IPS-NIHi7 (cell line): ENCODE measurements at regions not wholly inside any gene's neighbourhood (a gene's known extent, or its start where the extent isn't known, plus 50 kb on each side); places are given as distances from the start of the nearest gene placed in this dataset.
A peak's percentile ranks its signal among the peaks of the same experiment; 100 is the strongest.
"Not testable (repeated sequence)": the region's sequence is repeated elsewhere in the genome, so short reads cannot be mapped to it uniquely, and the experiment has no call there.

ENCODE experiments used
- DNase-seq: peaks from one replicate; pipeline ENCODE4 v3.0.0; 2012; ENCODE audit warnings: mixed read lengths; ENCODE audit errors: extremely low spot score

GRCh38 chr10:28991333-28992270, 297.3 kb upstream of the LYZL1 start:
- peak; percentile 63 for DNase-seq

- DNase-seq = no peak
Measured at GRCh38 chr10:28993056-28993455, 295.8 kb upstream of the LYZL1 start.

- no peak for DNase-seq
Measured at GRCh38 chr10:28993861-28994260, 295.0 kb upstream of the LYZL1 start.

- not testable (repeated sequence) for DNase-seq
Measured at GRCh38 chr10:28994802-28995201, 294.1 kb upstream of the LYZL1 start.

GRCh38 chr10:28995497-28995896, 293.4 kb upstream of the LYZL1 start:
- no peak for DNase-seq

GRCh38 chr10:28996345-28996744, 292.5 kb upstream of the LYZL1 start:
- DNase-seq = no peak

GRCh38 chr10:28996947-28997551, 291.8 kb upstream of the LYZL1 start:
- DNase-seq = no peak

- no peak for DNase-seq
Measured at GRCh38 chr10:28997734-28998133, 291.1 kb upstream of the LYZL1 start.

GRCh38 chr10:29001801-29002200, 287.1 kb upstream of the LYZL1 start:
- DNase-seq = no peak

- not testable (repeated sequence) for DNase-seq
Measured at GRCh38 chr10:29003014-29003413, 285.9 kb upstream of the LYZL1 start.

GRCh38 chr10:29005988-29006387, 282.9 kb upstream of the LYZL1 start:
- DNase-seq = no peak

GRCh38 chr10:29007370-29007747, 281.5 kb upstream of the LYZL1 start:
- no peak for DNase-seq

- DNase-seq = no peak
Measured at GRCh38 chr10:29007748-29008610, 280.9 kb upstream of the LYZL1 start.

GRCh38 chr10:29009464-29009863, 279.4 kb upstream of the LYZL1 start:
- no peak for DNase-seq

GRCh38 chr10:29011516-29011915, 277.4 kb upstream of the LYZL1 start:
- DNase-seq = no peak

GRCh38 chr10:29012926-29013554, 275.8 kb upstream of the LYZL1 start:
- DNase-seq = no peak

GRCh38 chr10:29021591-29021990, 267.3 kb upstream of the LYZL1 start:
- DNase-seq = no peak

GRCh38 chr10:29022513-29022912, 266.4 kb upstream of the LYZL1 start:
- peak; percentile 22 for DNase-seq

- no peak for DNase-seq
Measured at GRCh38 chr10:29023678-29024077, 265.2 kb upstream of the LYZL1 start.

- DNase-seq = peak; percentile 64
Measured at GRCh38 chr10:29026065-29026797, 262.6 kb upstream of the LYZL1 start.
